ENCODE measurements at regions not wholly inside any gene's neighbourhood (a gene's known extent, or its start where the extent isn't known, plus 50 kb on each side); places are given as distances from the start of the nearest gene placed in this dataset.

DNA sequence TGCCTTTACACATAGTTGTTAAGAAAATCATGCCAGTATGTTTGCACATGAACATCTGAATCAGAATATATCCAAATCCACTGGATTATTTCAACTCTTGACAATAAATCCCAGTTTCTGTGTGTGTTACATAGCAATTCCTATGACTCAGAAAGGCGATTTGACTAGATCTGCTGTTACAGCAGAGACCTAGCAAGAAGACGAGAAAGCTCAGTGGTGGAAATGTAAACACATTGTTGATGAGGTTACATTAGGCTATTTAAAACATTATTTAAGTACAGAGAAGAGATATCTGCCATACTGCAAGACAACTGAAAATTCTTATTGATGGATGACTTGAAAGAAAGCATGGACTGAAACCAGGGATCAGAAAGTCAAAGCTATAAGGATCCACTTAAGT lies 73.0 kb upstream of the SMIM21 start:
- H3K27ac ChIP-seq = no peak overlapping the region
- DNase-seq = no peak
- no peak overlapping the region for H3K4me3 ChIP-seq
- intact Hi-C loops (cut with DNase I) = no loop called here
- H3K9ac ChIP-seq (ENCODE audit: low read depth in 2 of 2, low read length in 2 of 2) = no peak overlapping the region
- TF ChIP-seq, protein P1, sequence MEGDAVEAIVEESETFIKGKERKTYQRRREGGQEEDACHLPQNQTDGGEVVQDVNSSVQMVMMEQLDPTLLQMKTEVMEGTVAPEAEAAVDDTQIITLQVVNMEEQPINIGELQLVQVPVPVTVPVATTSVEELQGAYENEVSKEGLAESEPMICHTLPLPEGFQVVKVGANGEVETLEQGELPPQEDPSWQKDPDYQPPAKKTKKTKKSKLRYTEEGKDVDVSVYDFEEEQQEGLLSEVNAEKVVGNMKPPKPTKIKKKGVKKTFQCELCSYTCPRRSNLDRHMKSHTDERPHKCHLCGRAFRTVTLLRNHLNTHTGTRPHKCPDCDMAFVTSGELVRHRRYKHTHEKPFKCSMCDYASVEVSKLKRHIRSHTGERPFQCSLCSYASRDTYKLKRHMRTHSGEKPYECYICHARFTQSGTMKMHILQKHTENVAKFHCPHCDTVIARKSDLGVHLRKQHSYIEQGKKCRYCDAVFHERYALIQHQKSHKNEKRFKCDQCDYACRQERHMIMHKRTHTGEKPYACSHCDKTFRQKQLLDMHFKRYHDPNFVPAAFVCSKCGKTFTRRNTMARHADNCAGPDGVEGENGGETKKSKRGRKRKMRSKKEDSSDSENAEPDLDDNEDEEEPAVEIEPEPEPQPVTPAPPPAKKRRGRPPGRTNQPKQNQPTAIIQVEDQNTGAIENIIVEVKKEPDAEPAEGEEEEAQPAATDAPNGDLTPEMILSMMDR (IDR thresholded peaks at IDR 0.05) = no peak
- H3K9me3 ChIP-seq = no peaks in the 10 kb centered on the region
- H3K4me1 ChIP-seq = no peaks in the 10 kb centered on the region
- no peaks in the 10 kb centered on the region for H3K36me3 ChIP-seq
- no peaks in the 10 kb centered on the region for H3K27me3 ChIP-seq

GRCh38 chr18:75497576-75498235 lies 70.2 kb upstream of the SMIM21 start:
- no peaks in the 10 kb centered on the region for H3K36me3 ChIP-seq
- H3K9ac ChIP-seq (ENCODE audit: low read depth in 2 of 2, low read length in 2 of 2) = no peak overlapping the region
- H3K9me3 ChIP-seq = no peaks in the 10 kb centered on the region
- intact Hi-C loops (cut with DNase I) = no loop called here
- H3K27ac ChIP-seq = no peak overlapping the region
- H3K4me3 ChIP-seq = no peak overlapping the region
- no peaks in the 10 kb centered on the region for H3K27me3 ChIP-seq
- no peaks in the 10 kb centered on the region for H3K4me1 ChIP-seq
- DNase-seq = no peak
- TF ChIP-seq, protein P1 (IDR thresholded peaks at IDR 0.05) = no peak

GRCh38 chr18:75496151-75496550 lies 68.6 kb upstream of the SMIM21 start:
- no peaks in the 10 kb centered on the region for H3K36me3 ChIP-seq
- H3K27ac ChIP-seq = no peak overlapping the region
- no peak overlapping the region for H3K9ac ChIP-seq (ENCODE audit: low read depth in 2 of 2, low read length in 2 of 2)
- H3K4me1 ChIP-seq = no peaks in the 10 kb centered on the region
- H3K4me3 ChIP-seq = no peak overlapping the region
- no peaks in the 10 kb centered on the region for H3K9me3 ChIP-seq
- no peak for DNase-seq
- intact Hi-C loops (cut with DNase I) = no loop called here
- TF ChIP-seq, protein P1 (IDR thresholded peaks at IDR 0.05) = no peak
- no peaks in the 10 kb centered on the region for H3K27me3 ChIP-seq

GRCh38 chr18:75492852-75493251 lies 65.3 kb upstream of the SMIM21 start:
- TF ChIP-seq, protein P1 (IDR thresholded peaks at IDR 0.05) = no peak
- H3K9ac ChIP-seq (ENCODE audit: low read depth in 2 of 2, low read length in 2 of 2) = no peak overlapping the region
- H3K27me3 ChIP-seq = no peaks in the 10 kb centered on the region
- H3K36me3 ChIP-seq = no peaks in the 10 kb centered on the region
- H3K9me3 ChIP-seq = no peaks in the 10 kb centered on the region
- no peak overlapping the region for H3K27ac ChIP-seq
- DNase-seq = no peak
- no peak overlapping the region for H3K4me3 ChIP-seq
- intact Hi-C loops (cut with DNase I) = no loop called here
- H3K4me1 ChIP-seq = no peaks in the 10 kb centered on the region

GRCh38 chr18:75491361-75491760 lies 63.9 kb upstream of the SMIM21 start:
- intact Hi-C loops (cut with DNase I) = no loop called here
- no peak for DNase-seq
- H3K4me1 ChIP-seq = no peaks in the 10 kb centered on the region
- H3K27me3 ChIP-seq = no peaks in the 10 kb centered on the region
- H3K9ac ChIP-seq (ENCODE audit: low read depth in 2 of 2, low read length in 2 of 2) = no peak overlapping the region
- no peak overlapping the region for H3K4me3 ChIP-seq
- H3K27ac ChIP-seq = no peak overlapping the region
- TF ChIP-seq, protein P1 (IDR thresholded peaks at IDR 0.05) = no peak
- H3K36me3 ChIP-seq = no peaks in the 10 kb centered on the region
- no peaks in the 10 kb centered on the region for H3K9me3 ChIP-seq
